Loucy (cell line): ENCODE measurements at regions not wholly inside any gene's neighbourhood (a gene's known extent, or its start where the extent isn't known, plus 50 kb on each side); places are given as distances from the start of the nearest gene placed in this dataset.

ENCODE experiments used
- CTCF ChIP-seq: fragments of 200-600 bp; sonication (generic); conservative IDR thresholded peaks from 2 replicates; pipeline ENCODE4 v1.5.1; 2014; ENCODE audit warnings: mild to moderate bottlenecking, antibody characterized with exemption, low read length
- EZH2phosphoT487 ChIP-seq: fragments of 200-600 bp; IDR thresholded peaks from 2 replicates; pipeline ENCODE4 v1.6.1; 2018; ENCODE audit warnings: antibody characterized with exemption, mild to moderate bottlenecking, moderate library complexity, borderline replicate concordance

- TF ChIP-seq CTCF (no peak), EZH2phosphoT487 (no peak)
These were observed 66.2 kb downstream of the MAIP1 start for GRCh38 chr2:200021449-200022114.
